RWPE1 (cell line): ENCODE measurements at regions not wholly inside any gene's neighbourhood (a gene's known extent, or its start where the extent isn't known, plus 50 kb on each side); places are given as distances from the start of the nearest gene placed in this dataset.
A peak's percentile ranks its signal among the peaks of the same experiment; 100 is the strongest.

Experiments used
- CTCF ChIA-PET: fragments of 350-600 bp; sonication (Branson Sonifier 250); formaldehyde crosslinking; extraction: SDS; loops from one replicate; lab custom pipeline; 2021; lab: Yijun Ruan, JAX
- POLR2A ChIA-PET: fragments of 400-600 bp; formaldehyde crosslinking; extraction: SDS; loops from one replicate; lab custom pipeline; 2020; ENCODE audit warnings: antibody characterized with exemption; ENCODE audit not compliant: low non-redundant PET; lab: Yijun Ruan, JAX
- DNase-seq: peaks from one replicate; pipeline ENCODE4 v3.0.0; 2012; ENCODE audit warnings: low spot score
- H3K27ac ChIP-seq: fragments of 450-650 bp; 2 replicates; pipeline ENCODE4 v1.5.1; 2017
- CTCF ChIP-seq: fragments of 450-650 bp; conservative IDR thresholded peaks from 2 replicates; pipeline ENCODE4 v1.5.1; 2017; ENCODE audit warnings: low read depth, mild to moderate bottlenecking

GRCh38 chr2:116747103-116747502 is 1067.4 kb upstream of the DDX18 start:
- DNase-seq, result no peak
- ChIA-PET CTCF (interaction anchor here (0.6 kb wide), 1 partner anchor 856 kb away, joined by 3 read pairs; no protein-coding TSS in a partner anchor), POLR2A (no interaction called here)
- H3K27ac ChIP-seq, result no peak overlapping the region
- peak; percentile 30; the same call in 1 of the 2 replicates for TF ChIP-seq CTCF

DNA sequence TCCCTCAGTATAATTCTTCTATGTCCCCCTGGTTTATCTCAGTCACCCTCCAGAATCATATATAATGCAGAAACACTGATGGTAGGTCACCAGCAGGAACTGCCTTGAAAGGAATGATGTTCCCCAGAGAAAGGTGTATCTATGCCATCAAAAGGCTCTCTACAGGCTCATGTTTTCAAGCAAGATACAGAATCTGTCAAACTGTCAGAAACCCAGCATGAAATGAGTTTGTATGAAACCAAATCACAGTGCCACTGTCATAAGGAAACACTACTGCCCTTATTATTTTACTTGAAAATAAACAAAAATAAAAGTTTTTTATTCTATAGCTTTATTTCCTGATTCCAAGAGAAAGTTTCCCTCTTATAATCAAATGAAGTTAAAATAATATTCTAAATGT is 1064.5 kb upstream of the DDX18 start:
- POLR2A ChIA-PET, result no interaction called here
- CTCF ChIA-PET, result interaction anchor here (0.6 kb wide), 1 partner anchor 26 kb away, joined by 4 read pairs; no protein-coding TSS in a partner anchor
- H3K27ac ChIP-seq, result no peak overlapping the region
- DNase-seq, result no peak
- TF ChIP-seq CTCF, result no peak

DNA sequence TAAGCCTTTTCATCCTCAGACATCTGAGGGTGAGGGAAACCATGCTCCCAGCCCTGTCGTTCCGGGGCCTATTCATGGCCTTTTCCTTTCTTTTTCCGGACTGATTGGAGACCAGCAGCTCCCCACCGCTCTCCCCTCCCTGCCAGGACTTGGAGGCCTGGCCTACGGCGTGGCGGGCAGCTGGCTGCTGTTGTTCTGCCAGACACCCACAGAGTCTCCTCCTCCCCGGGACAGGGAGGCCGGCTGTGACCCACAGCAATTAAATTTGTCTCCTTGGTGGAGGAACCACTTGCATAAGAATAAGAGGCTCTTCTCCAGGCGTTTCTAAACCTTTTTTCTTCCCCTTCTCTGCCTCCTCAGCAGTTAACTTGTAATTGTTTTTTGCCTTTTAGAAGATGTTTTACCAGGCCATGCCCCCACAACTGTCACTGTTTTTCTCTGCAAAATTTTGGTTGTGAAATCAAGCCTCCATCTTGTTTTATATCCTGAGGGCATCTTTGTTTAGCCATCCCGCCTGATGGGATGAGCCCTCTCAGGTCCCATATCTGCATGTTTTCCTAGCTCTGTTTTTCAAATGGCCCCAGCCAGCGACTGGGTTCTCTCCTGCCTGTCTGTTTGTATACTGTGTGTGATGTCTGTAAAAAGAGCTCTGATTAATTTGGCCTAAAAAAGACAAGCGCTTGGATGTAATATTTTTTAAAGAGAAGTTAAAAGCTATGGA is 1060.0 kb upstream of the DDX18 start:
- ChIA-PET POLR2A (no interaction called here), CTCF (no interaction called here)
- no peak overlapping the region for H3K27ac ChIP-seq
- TF ChIP-seq CTCF, result no peak
- no peak for DNase-seq

GRCh38 chr2:116761864-116762263 is 1052.6 kb upstream of the DDX18 start:
- no peak overlapping the region for H3K27ac ChIP-seq
- no peak for TF ChIP-seq CTCF
- POLR2A ChIA-PET, result no interaction called here
- DNase-seq, result no peak
- CTCF ChIA-PET, result no interaction called here

- ChIA-PET POLR2A (no interaction called here), CTCF (no interaction called here)
- no peak for DNase-seq
- no peak for TF ChIP-seq CTCF
- H3K27ac ChIP-seq, result no peak overlapping the region
These were observed 1045.0 kb upstream of the DDX18 start for GRCh38 chr2:116769514-116769913.

DNA sequence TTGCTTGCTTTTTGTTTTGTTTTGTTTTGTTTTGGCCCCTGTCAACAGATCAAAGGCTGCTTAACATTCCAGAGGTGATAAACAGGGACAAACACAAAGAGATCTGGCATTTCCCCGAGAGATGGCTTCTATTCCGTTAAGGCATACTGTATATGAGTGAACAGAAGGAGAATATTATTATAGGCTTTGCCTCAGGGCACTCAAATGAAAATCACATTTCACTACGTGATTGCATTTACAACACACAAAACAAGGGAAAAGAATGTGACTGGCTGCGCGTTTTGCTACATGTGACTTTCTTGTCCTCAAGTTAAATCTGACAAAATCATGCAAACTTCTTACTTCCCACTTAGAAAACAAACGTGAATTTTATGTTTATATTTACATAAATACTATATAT is 1037.9 kb upstream of the DDX18 start:
- ChIA-PET CTCF (no interaction called here), POLR2A (no interaction called here)
- H3K27ac ChIP-seq, result no peak overlapping the region
- no peak for TF ChIP-seq CTCF
- DNase-seq, result no peak
